H1 (cell line): ENCODE measurements at regions not wholly inside any gene's neighbourhood (a gene's known extent, or its start where the extent isn't known, plus 50 kb on each side); places are given as distances from the start of the nearest gene placed in this dataset.

Experiments used
- CTCF ChIA-PET: fragments of 300-600 bp; sonication (Branson Sonifier 250); formaldehyde crosslinking; loops from one replicate; lab custom pipeline; 2021; ENCODE audit not compliant: partially characterized antibody; lab: Charles Lee
- POLR2A ChIA-PET: fragments of 300-600 bp; sonication (Branson Sonifier 250); formaldehyde crosslinking; loops from one replicate; lab custom pipeline; 2021; ENCODE audit warnings: inconsistent platforms; ENCODE audit not compliant: partially characterized antibody; lab: Charles Lee
- DNase-seq, 2 experiments: peaks; one replicate each; pipeline versions ENCODE4 v3.0.0 to v3.0.0-alpha.2; 2010 to 2022; ENCODE audit warnings: low spot score in 2 of 2, low read depth in 1 of 2, mixed read lengths in 1 of 2
- FAIRE-seq: peaks from 2 replicates; lab custom pipeline; 2011; peaks lifted over from hg19 to GRCh38; lab: Jason Lieb, UNC
- H2AFZ ChIP-seq: 2 replicates; pipeline ENCODE4 v1.8.1; 2012; ENCODE audit warnings: low read length, inconsistent platforms
- H2AK5ac ChIP-seq: 2 replicates; pipeline ENCODE4 v1.6.1; 2013; ENCODE audit warnings: low read depth, low read length
- H2BK120ac ChIP-seq: replicated peaks from 2 replicates; pipeline ENCODE3; 2013; ENCODE audit warnings: low read depth, low read length, inconsistent platforms
- H2BK12ac ChIP-seq: 2 replicates; pipeline ENCODE4 v1.6.1; 2013; ENCODE audit warnings: low read depth, low read length
- H2BK15ac ChIP-seq: 2 replicates; pipeline ENCODE4 v1.6.1; 2013; ENCODE audit warnings: low read length
- H2BK20ac ChIP-seq: 2 replicates; pipeline ENCODE4 v1.6.1; 2013; ENCODE audit warnings: low read length
- H2BK5ac ChIP-seq: 2 replicates; pipeline ENCODE4 v1.6.1; 2013; ENCODE audit warnings: low read depth, low read length
- H3K14ac ChIP-seq: 2 replicates; pipeline ENCODE4 v1.6.1; 2013; ENCODE audit warnings: inconsistent platforms; ENCODE audit not compliant: insufficient read length
- H3K18ac ChIP-seq: 2 replicates; pipeline ENCODE4 v1.6.1; 2013; ENCODE audit warnings: low read length; ENCODE audit errors: extremely low read depth
- H3K23ac ChIP-seq: 2 replicates; pipeline ENCODE4 v1.6.1; 2013; ENCODE audit warnings: inconsistent platforms; ENCODE audit not compliant: insufficient read length
- H3K23me2 ChIP-seq: 2 replicates; pipeline ENCODE4 v1.6.1; 2013; ENCODE audit warnings: low read depth, low read length
- H3K27ac ChIP-seq: 2 replicates; pipeline ENCODE4 v1.6.1; 2011; ENCODE audit warnings: low read depth, low read length, inconsistent platforms
- H3K27me3 ChIP-seq, 4 experiments: replicated peaks in 1 of 4; 1 replicate in 1 of 4; 2 replicates in 3 of 4; pipeline versions ENCODE4 v1.6.1 to v1.8.1; 2011 to 2013; ENCODE audit warnings: low read length in 3 of 4, mild to moderate bottlenecking in 3 of 4, inconsistent platforms in 2 of 4, mixed read lengths in 2 of 4, moderate library complexity in 1 of 4; ENCODE audit not compliant: control insufficient read depth in 3 of 4, insufficient read depth in 3 of 4; ENCODE audit errors: extremely low read depth in 1 of 4
- H3K36me3 ChIP-seq, 4 experiments: 2 replicates each; pipeline versions ENCODE4 v1.6.1 to v1.8.1; 2011 to 2013; ENCODE audit warnings: mild to moderate bottlenecking in 4 of 4, low read length in 3 of 4, moderate library complexity in 2 of 4, control low read depth in 1 of 4, inconsistent platforms in 1 of 4; ENCODE audit not compliant: insufficient read depth in 4 of 4, control insufficient read depth in 2 of 4
- H3K4ac ChIP-seq: replicated peaks from 2 replicates; pipeline ENCODE3; 2013; ENCODE audit warnings: low read length, low read depth, mixed read lengths, inconsistent platforms; ENCODE audit not compliant: insufficient read length
- H3K4me1 ChIP-seq, 4 experiments: replicated peaks in 1 of 4; 1 replicate in 1 of 4; 2 replicates in 3 of 4; pipeline versions ENCODE4 v1.6.1 to v1.8.1; 2011 to 2013; ENCODE audit warnings: low read length in 3 of 4, inconsistent platforms in 2 of 4, mixed read lengths in 1 of 4; ENCODE audit not compliant: insufficient read depth in 4 of 4, control insufficient read depth in 3 of 4
- H3K4me2 ChIP-seq, 2 experiments: 2 replicates each; pipeline versions ENCODE4 v1.6.1 to v1.8.1; 2011 to 2013; ENCODE audit warnings: low read depth in 2 of 2, low read length in 2 of 2, control low read depth in 1 of 2, inconsistent platforms in 1 of 2, mild to moderate bottlenecking in 1 of 2; ENCODE audit not compliant: insufficient read depth in 1 of 2
- H3K4me3 ChIP-seq, 4 experiments: fragments of 200-600, 300-600 bp in 1 of 4; sonication (generic), shearing (Covaris generic), sonication (Bioruptor Twin) in 1 of 4; 2 replicates each; pipeline versions ENCODE4 v1.5.1 to v1.8.1; 2011 to 2016; ENCODE audit warnings: low read length in 4 of 4, low read depth in 3 of 4, control low read depth in 2 of 4, inconsistent platforms in 2 of 4, mild to moderate bottlenecking in 2 of 4, mixed read lengths in 1 of 4, moderate library complexity in 1 of 4; ENCODE audit not compliant: insufficient read depth in 2 of 4; ENCODE audit errors: extremely low read depth in 1 of 4
- H3K56ac ChIP-seq: replicated peaks from 2 replicates; pipeline ENCODE3; 2013; ENCODE audit warnings: low read depth, mild to moderate bottlenecking, mixed read lengths, low read length, inconsistent platforms; ENCODE audit not compliant: insufficient read length
- H3K79me1 ChIP-seq: 2 replicates; pipeline ENCODE4 v1.6.1; 2013; ENCODE audit warnings: low read depth, low read length, control low read depth
- H3K79me2 ChIP-seq, 2 experiments: 2 replicates each; pipeline versions ENCODE4 v1.6.1 to v1.8.1; 2012 to 2013; ENCODE audit warnings: low read length in 2 of 2, mild to moderate bottlenecking in 2 of 2, inconsistent platforms in 1 of 2; ENCODE audit not compliant: insufficient read depth in 2 of 2, control insufficient read depth in 1 of 2
- H3K9ac ChIP-seq, 4 experiments: replicated peaks in 1 of 4; 1 replicate in 1 of 4; 2 replicates in 3 of 4; pipeline versions ENCODE4 v1.6.1 to v1.8.1; 2011 to 2013; ENCODE audit warnings: low read depth in 3 of 4, low read length in 3 of 4, control low read depth in 2 of 4, mild to moderate bottlenecking in 2 of 4, moderate library complexity in 2 of 4, inconsistent platforms in 1 of 4; ENCODE audit errors: extremely low read depth in 1 of 4
- H3K9me3 ChIP-seq, 2 experiments: 2 replicates each; pipeline versions ENCODE4 v1.6.1 to v1.8.1; 2012 to 2013; ENCODE audit warnings: mild to moderate bottlenecking in 2 of 2, moderate library complexity in 2 of 2, control low read depth in 1 of 2, inconsistent platforms in 1 of 2, low read depth in 1 of 2, low read length in 1 of 2, mixed read lengths in 1 of 2; ENCODE audit not compliant: insufficient read depth in 2 of 2
- H4K20me1 ChIP-seq, 2 experiments: replicated peaks in 1 of 2; 2 replicates each; pipeline versions ENCODE3 to v1.8.1; 2011 to 2013; ENCODE audit warnings: inconsistent platforms in 2 of 2, low read length in 2 of 2, mild to moderate bottlenecking in 1 of 2; ENCODE audit not compliant: insufficient read depth in 2 of 2, control insufficient read depth in 1 of 2
- H4K5ac ChIP-seq: 2 replicates; pipeline ENCODE4 v1.6.1; 2013; ENCODE audit warnings: low read length, low read depth, mixed read lengths, inconsistent platforms; ENCODE audit not compliant: insufficient read length
- H4K8ac ChIP-seq: 2 replicates; pipeline ENCODE4 v1.8.0; 2013; ENCODE audit warnings: mild to moderate bottlenecking, moderate library complexity, low read length, inconsistent platforms; ENCODE audit not compliant: insufficient read depth; ENCODE audit errors: extremely low read depth
- H4K91ac ChIP-seq: replicated peaks from 2 replicates; pipeline ENCODE3; 2013; ENCODE audit warnings: low read length, mixed read lengths, inconsistent platforms; ENCODE audit not compliant: insufficient read length
- BCL11A ChIP-seq, 2 experiments: IDR thresholded peaks; one replicate each; pipeline ENCODE4 v1.6.1; 2011; ENCODE audit warnings: low read depth in 2 of 2, low read length in 2 of 2, mild to moderate bottlenecking in 2 of 2
- BRCA1 ChIP-seq: IDR thresholded peaks from 2 replicates; pipeline ENCODE4 v1.6.1; 2012; ENCODE audit warnings: low read depth, low read length, improper control_type of control experiment
- CHD1 ChIP-seq: IDR thresholded peaks from 2 replicates; pipeline ENCODE4 v1.6.1; 2012; ENCODE audit warnings: low read depth, low read length, improper control_type of control experiment
- FOSL1 ChIP-seq: IDR thresholded peaks from 2 replicates; pipeline ENCODE4 v1.6.1; 2011; ENCODE audit warnings: mild to moderate bottlenecking, low read depth, low read length, moderate library complexity; ENCODE audit not compliant: insufficient read depth
- GTF2F1 ChIP-seq: IDR thresholded peaks from 2 replicates; pipeline ENCODE4 v1.6.1; 2012; ENCODE audit warnings: low read depth, low read length, improper control_type of control experiment, borderline replicate concordance
- KDM4A ChIP-seq: IDR thresholded peaks from one replicate; pipeline ENCODE4 v1.7.1; 2012; ENCODE audit warnings: low read depth, mild to moderate bottlenecking, moderate library complexity, low read length, inconsistent platforms; ENCODE audit not compliant: severe bottlenecking
- MAFK ChIP-seq: IDR thresholded peaks from 2 replicates; pipeline ENCODE4 v1.6.1; 2012; ENCODE audit warnings: low read depth, mild to moderate bottlenecking, improper control_type of control experiment, low read length
- NANOG ChIP-seq: IDR thresholded peaks from 2 replicates; pipeline ENCODE4 v1.6.1; 2011; ENCODE audit warnings: low read length, low read depth, mild to moderate bottlenecking, inconsistent platforms; ENCODE audit not compliant: insufficient read depth, poor library complexity, severe bottlenecking
- NRF1 ChIP-seq: IDR thresholded peaks from 2 replicates; pipeline ENCODE4 v1.6.1; 2011; ENCODE audit warnings: mild to moderate bottlenecking, low read depth, low read length, improper control_type of control experiment
- POU5F1 ChIP-seq: IDR thresholded peaks from 2 replicates; pipeline ENCODE4 v1.6.1; 2011; ENCODE audit warnings: low read depth, mild to moderate bottlenecking, low read length, moderate library complexity
- YY1 ChIP-seq: IDR thresholded peaks from 2 replicates; pipeline ENCODE4 v1.6.1; 2011; ENCODE audit warnings: low read depth, mild to moderate bottlenecking, low read length
- WGBS, 2 experiments: shearing (Covaris generic) in 1 of 2; methylation state at CpG; one replicate each; pipeline versions ENCODE4 v1.1.6 to v1.1.7; 2013 to 2015; ENCODE audit warnings: low lambda C conversion rate in 2 of 2, mixed read lengths in 2 of 2, inconsistent platforms in 1 of 2, low coverage in 1 of 2, missing lambda C conversion rate in 1 of 2; ENCODE audit not compliant: insufficient replicate concordance in 2 of 2, insufficient coverage in 1 of 2, insufficient read length in 1 of 2; ENCODE audit errors: extremely low coverage in 1 of 2, missing lambda C conversion rate in 1 of 2; 5-methylcytosine and 5-hydroxymethylcytosine counted together
- TF ChIP-seq, protein P1 (sequence below): IDR thresholded peaks from 2 replicates; pipeline ENCODE4 v1.6.1; 2012; ENCODE audit warnings: low read length, inconsistent platforms

DNA sequence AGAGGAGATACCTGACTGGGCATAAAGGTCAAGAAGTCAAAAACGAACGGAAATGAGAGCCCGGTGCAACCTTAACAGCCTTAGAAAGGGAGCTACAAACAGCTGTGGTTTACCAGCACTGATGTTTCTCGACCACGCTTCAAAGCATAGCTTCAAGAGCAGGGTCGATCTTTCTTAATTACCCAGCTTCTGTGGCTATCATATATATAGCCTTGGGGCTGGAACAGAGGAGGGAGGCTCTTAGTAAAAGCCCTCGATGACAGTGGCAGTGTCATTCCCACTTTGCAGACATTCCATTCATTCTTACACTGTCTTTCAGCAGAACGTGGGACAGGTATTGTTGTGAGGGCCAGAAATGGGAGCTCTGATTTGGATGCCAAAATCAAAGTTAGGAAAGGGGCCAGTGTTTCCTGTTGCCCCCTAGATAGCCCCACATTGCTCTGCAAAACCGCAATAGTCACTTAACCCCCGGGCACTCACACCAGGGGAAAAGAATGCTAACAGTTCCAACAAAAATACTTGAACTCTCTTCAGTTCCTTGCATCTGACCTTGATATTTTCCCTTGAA is 141.5 kb downstream of the MTPAP start:
- H3K23ac ChIP-seq = no peak overlapping the region
- no peak overlapping the region for H2BK12ac ChIP-seq
- H4K5ac ChIP-seq = no peak overlapping the region
- H3K23me2 ChIP-seq = no peaks in the 10 kb centered on the region
- H3K56ac ChIP-seq = no peak overlapping the region
- no peak overlapping the region for H3K9ac ChIP-seq
- H2BK20ac ChIP-seq = no peak overlapping the region
- no peaks in the 10 kb centered on the region for H3K79me2 ChIP-seq
- no peak overlapping the region for H3K4ac ChIP-seq
- H3K79me1 ChIP-seq = no peaks in the 10 kb centered on the region
- no peak overlapping the region for H2BK15ac ChIP-seq
- H3K4me2 ChIP-seq = no peak overlapping the region
- H2BK5ac ChIP-seq = no peak overlapping the region
- 0 out of 2 replicates have a peak overlapping the region, but pooled peaks have one; percentile 55 for H2AFZ ChIP-seq
- no peak overlapping the region for H3K27ac ChIP-seq
- no peak overlapping the region for H2AK5ac ChIP-seq
- H4K20me1 ChIP-seq = no peaks in the 10 kb centered on the region
- DNase-seq (no peak), FAIRE-seq (no peak)
- ChIA-PET POLR2A (no interaction called here), CTCF (interaction anchor here (1.3 to 1.6 kb wide), 2 partner anchors 12 to 33 kb away, joined by 4 to 6 read pairs; no protein-coding TSS in a partner anchor)
- H4K91ac ChIP-seq = no peak overlapping the region
- no peaks in the 10 kb centered on the region for H3K36me3 ChIP-seq
- no peaks in the 10 kb centered on the region for H3K27me3 ChIP-seq
- H3K18ac ChIP-seq = no peak overlapping the region
- H4K8ac ChIP-seq = no peak overlapping the region
- peaks cover 0 to 7% of the 10 kb centered on the region in 2 experiments; a peak in 1 of 4 replicates for H3K9me3 ChIP-seq
- H2BK120ac ChIP-seq = no peak overlapping the region
- no peaks in the 10 kb centered on the region for H3K4me1 ChIP-seq
- no peak overlapping the region for H3K14ac ChIP-seq
- WGBS, 2 experiments = 60% methylated on average over 10 of the region's 10 CpGs; no CpG with 5 or more reads in 1 of the 2 experiments
- H3K4me3 ChIP-seq = no peak overlapping the region
- TF ChIP-seq BCL11A (IDR thresholded peaks at IDR 0.05; ENCODE audit: low read depth in 2 of 2, low read length in 2 of 2) (no peak), CHD1 (no peak), NANOG (no peak), YY1 (no peak), MAFK (no peak), KDM4A (no peak), NRF1 (no peak), BRCA1 (no peak), FOSL1 (no peak), GTF2F1 (no peak), POU5F1 (no peak)
- TF ChIP-seq, protein P1, sequence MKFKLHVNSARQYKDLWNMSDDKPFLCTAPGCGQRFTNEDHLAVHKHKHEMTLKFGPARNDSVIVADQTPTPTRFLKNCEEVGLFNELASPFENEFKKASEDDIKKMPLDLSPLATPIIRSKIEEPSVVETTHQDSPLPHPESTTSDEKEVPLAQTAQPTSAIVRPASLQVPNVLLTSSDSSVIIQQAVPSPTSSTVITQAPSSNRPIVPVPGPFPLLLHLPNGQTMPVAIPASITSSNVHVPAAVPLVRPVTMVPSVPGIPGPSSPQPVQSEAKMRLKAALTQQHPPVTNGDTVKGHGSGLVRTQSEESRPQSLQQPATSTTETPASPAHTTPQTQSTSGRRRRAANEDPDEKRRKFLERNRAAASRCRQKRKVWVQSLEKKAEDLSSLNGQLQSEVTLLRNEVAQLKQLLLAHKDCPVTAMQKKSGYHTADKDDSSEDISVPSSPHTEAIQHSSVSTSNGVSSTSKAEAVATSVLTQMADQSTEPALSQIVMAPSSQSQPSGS = no peak
